IMR-90 (cell line): ENCODE measurements at regions not wholly inside any gene's neighbourhood (a gene's known extent, or its start where the extent isn't known, plus 50 kb on each side); places are given as distances from the start of the nearest gene placed in this dataset.
A peak's percentile ranks its signal among the peaks of the same experiment; 100 is the strongest.

Source experiments
- ATAC-seq: fragments of 200-7000 bp; cut with Tn5 transposase; 2 replicates; pipeline ENCODE4 v1.9.1; 2020; ENCODE audit warnings: low read depth, mild to moderate bottlenecking, moderate library complexity
- BruUV-seq: library from RNA; stranded (reverse); fragments of 400-500 nt; replicated peaks from 2 replicates; lab custom pipeline; 2021; lab: Mats Ljungman, UMichigan
- CTCF ChIA-PET: fragments of 300-600 bp; formaldehyde crosslinking; extraction: SDS; loops from one replicate; lab custom pipeline; 2021; ENCODE audit warnings: antibody characterized with exemption; lab: Yijun Ruan, JAX
- POLR2A ChIA-PET: fragments of 300-600 bp; sonication (Branson Sonifier 250); formaldehyde crosslinking; loops from one replicate; lab custom pipeline; 2022; ENCODE audit warnings: antibody characterized with exemption; ENCODE audit not compliant: unreplicated experiment; lab: Charles Lee
- DNase-seq: peaks from one replicate; pipeline ENCODE4 v3.0.0; 2013
- H2AFZ ChIP-seq: replicated peaks from 2 replicates; pipeline ENCODE3; 2013; ENCODE audit warnings: low read length, mild to moderate bottlenecking; ENCODE audit not compliant: poor library complexity
- H2AK5ac ChIP-seq: 2 replicates; pipeline ENCODE4 v1.6.1; 2013; ENCODE audit warnings: low read depth, low read length, inconsistent platforms
- H2AK9ac ChIP-seq: replicated peaks from 2 replicates; pipeline ENCODE3; 2013; ENCODE audit warnings: mild to moderate bottlenecking, low read depth, low read length, moderate library complexity; ENCODE audit not compliant: poor library complexity
- H2BK120ac ChIP-seq: 2 replicates; pipeline ENCODE4 v1.6.1; 2013; ENCODE audit warnings: low read depth, low read length, inconsistent platforms
- H2BK15ac ChIP-seq: 3 replicates; pipeline ENCODE4 v1.6.1; 2013; ENCODE audit warnings: low read depth, low read length, inconsistent platforms
- H2BK20ac ChIP-seq: 2 replicates; pipeline ENCODE4 v1.6.1; 2013; ENCODE audit warnings: low read depth, mild to moderate bottlenecking, inconsistent platforms, low read length, moderate library complexity
- H2BK5ac ChIP-seq: 2 replicates; pipeline ENCODE4 v1.6.1; 2013; ENCODE audit warnings: mild to moderate bottlenecking, low read depth, low read length, inconsistent platforms; ENCODE audit not compliant: poor library complexity, severe bottlenecking
- H3K14ac ChIP-seq: replicated peaks from 2 replicates; pipeline ENCODE4 v1.6.1; 2013; ENCODE audit warnings: low read depth, low read length, inconsistent platforms
- H3K18ac ChIP-seq: 2 replicates; pipeline ENCODE4 v1.6.1; 2013; ENCODE audit warnings: low read depth, low read length, control low read depth
- H3K23ac ChIP-seq: 2 replicates; pipeline ENCODE4 v1.6.1; 2013; ENCODE audit warnings: low read depth, low read length, inconsistent platforms
- H3K27ac ChIP-seq: 2 replicates; pipeline ENCODE4 v1.5.1; 2013; ENCODE audit warnings: mild to moderate bottlenecking, control low read depth, low read length; ENCODE audit not compliant: insufficient read depth
- H3K27me3 ChIP-seq: 2 replicates; pipeline ENCODE4 v1.6.1; 2013; ENCODE audit warnings: low read length; ENCODE audit not compliant: control insufficient read depth, insufficient read depth
- H3K36me3 ChIP-seq: 2 replicates; pipeline ENCODE4 v1.6.1; 2013; ENCODE audit warnings: low read length, mixed read lengths; ENCODE audit not compliant: control insufficient read depth, insufficient read depth
- H3K4ac ChIP-seq: 2 replicates; pipeline ENCODE4 v1.6.1; 2013; ENCODE audit warnings: low read depth, low read length, inconsistent platforms
- H3K4me1 ChIP-seq: 2 replicates; pipeline ENCODE4 v1.6.1; 2013; ENCODE audit warnings: low read length, mixed read lengths; ENCODE audit not compliant: control insufficient read depth, insufficient read depth
- H3K4me2 ChIP-seq: 2 replicates; pipeline ENCODE4 v1.6.1; 2013; ENCODE audit warnings: low read depth, mild to moderate bottlenecking, control low read depth, low read length, moderate library complexity
- H3K4me3 ChIP-seq: 2 replicates; pipeline ENCODE4 v1.5.1; 2013; ENCODE audit warnings: low read depth, mild to moderate bottlenecking, control low read depth, low read length, moderate library complexity; ENCODE audit not compliant: insufficient read depth
- H3K56ac ChIP-seq: 2 replicates; pipeline ENCODE4 v1.6.1; 2013; ENCODE audit warnings: low read length, inconsistent platforms; ENCODE audit not compliant: insufficient read depth; ENCODE audit errors: extremely low read depth
- H3K79me1 ChIP-seq, 2 experiments: 2 replicates each; pipeline ENCODE4 v1.6.1; 2013; ENCODE audit warnings: low read length in 2 of 2, inconsistent platforms in 1 of 2, low read depth in 1 of 2
- H3K9ac ChIP-seq: 2 replicates; pipeline ENCODE4 v1.6.1; 2013; ENCODE audit warnings: low read depth, low read length, control low read depth
- H3K9me1 ChIP-seq: 2 replicates; pipeline ENCODE4 v1.6.1; 2013; ENCODE audit warnings: low read length, inconsistent platforms; ENCODE audit not compliant: insufficient read depth
- H3K9me3 ChIP-seq: 2 replicates; pipeline ENCODE4 v1.6.1; 2013; ENCODE audit warnings: low read length; ENCODE audit not compliant: control insufficient read depth, insufficient read depth
- H4K20me1 ChIP-seq: 2 replicates; pipeline ENCODE4 v1.6.1; 2013; ENCODE audit warnings: low read length, inconsistent platforms; ENCODE audit not compliant: insufficient read depth
- H4K5ac ChIP-seq: 2 replicates; pipeline ENCODE4 v1.6.1; 2013; ENCODE audit warnings: mild to moderate bottlenecking, low read depth, low read length, control low read depth
- H4K8ac ChIP-seq, 2 experiments: 2 replicates each; pipeline ENCODE4 v1.6.1; 2013; ENCODE audit warnings: low read depth in 2 of 2, low read length in 2 of 2, control low read depth in 1 of 2, inconsistent platforms in 1 of 2
- H4K91ac ChIP-seq: 2 replicates; pipeline ENCODE4 v1.6.1; 2013; ENCODE audit warnings: low read depth, low read length, inconsistent platforms; ENCODE audit not compliant: insufficient read depth
- NFE2L2 ChIP-seq: fragments of 150-350 bp; IDR thresholded peaks from 2 replicates; pipeline ENCODE4 v1.6.1; 2016; ENCODE audit warnings: low read depth, mild to moderate bottlenecking, low read length
- POLR2A ChIP-seq: IDR thresholded peaks from 2 replicates; pipeline ENCODE4 v1.6.1; 2012; ENCODE audit warnings: mild to moderate bottlenecking, low read depth, low read length
- USF2 ChIP-seq: fragments of 150-350 bp; IDR thresholded peaks from 2 replicates; pipeline ENCODE4 v1.6.1; 2017; ENCODE audit warnings: mild to moderate bottlenecking, antibody characterized with exemption, low read length, low read depth
- WGBS, 2 experiments: methylation state at CpG; one replicate each; pipeline versions ENCODE4 v1.1.5 to v1.1.7; 2013; ENCODE audit warnings: missing lambda C conversion rate in 2 of 2; ENCODE audit not compliant: insufficient read length in 1 of 2; ENCODE audit errors: extremely low coverage in 2 of 2; 5-methylcytosine and 5-hydroxymethylcytosine counted together
- dilution Hi-C: fragments of 300-500 bp; cut with HindIII; formaldehyde crosslinking; loops from one replicate; pipeline ENCODE4 v1.14.3; 2018; ENCODE audit warnings: low sequenced_read_pairs; ENCODE audit not compliant: unreplicated experiment
- in situ Hi-C: fragments of 300-500 bp; cut with MboI; formaldehyde crosslinking; loops from 3 replicates; pipeline ENCODE4 v1.14.3; 2019; ENCODE audit warnings: low sequenced_read_pairs, inconsistent platforms, mixed read lengths
- intact Hi-C: fragments of 100-400 bp; cut with micrococcal nuclease; formaldehyde crosslinking; loops from 2 replicates; pipeline ENCODE4 v1.10.0; 2022

DNA sequence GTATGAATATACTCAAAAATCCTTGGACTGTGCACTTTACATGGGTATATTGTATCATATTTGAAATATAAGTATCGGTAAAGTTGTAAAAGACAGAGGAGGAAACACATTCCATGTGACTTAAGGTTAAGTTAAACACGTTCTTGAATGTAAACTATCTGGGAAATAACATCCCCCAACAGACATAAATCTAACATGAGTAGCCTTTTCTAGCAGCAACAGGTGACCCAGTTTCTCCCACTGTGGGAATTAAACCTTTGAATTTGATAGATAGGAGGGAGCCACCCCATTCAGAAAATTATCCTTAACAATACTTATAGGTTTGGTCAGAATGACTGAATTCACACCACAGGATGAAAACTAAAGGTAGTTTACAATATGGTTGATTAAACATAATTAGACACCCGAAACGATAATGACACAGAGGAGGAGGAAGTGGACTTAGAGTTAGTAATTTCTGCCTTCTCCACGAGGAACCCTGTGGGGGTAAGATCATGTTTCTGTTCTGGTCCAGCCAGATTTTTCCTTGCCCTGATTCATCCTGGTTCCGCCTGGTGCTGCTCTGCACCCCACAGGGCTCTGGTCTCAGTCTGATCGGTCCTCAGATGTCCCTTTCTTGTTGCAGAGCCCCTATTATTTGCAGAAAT lies 84.6 kb upstream of the DNAH5 start:
- peak overlapping the region; percentile 74 for H2BK120ac ChIP-seq
- intact Hi-C loops, result no loop called here
- H2BK5ac ChIP-seq, result peak overlapping the region; percentile 12
- POLR2A ChIA-PET, result no interaction called here
- BruUV-seq, result no TSS peak
- H2AK5ac ChIP-seq, result peak overlapping the region; percentile 62; the same call in 1 of the 2 replicates
- H4K8ac ChIP-seq, result peak overlapping the region; percentile 42 to 66; a peak in 2 of 4 replicates
- no peak for TF ChIP-seq USF2
- TF ChIP-seq POLR2A, result no peak
- TF ChIP-seq NFE2L2, result no peak
- H2AFZ ChIP-seq, result no peak overlapping the region
- H3K4me3 ChIP-seq, result no peak overlapping the region
- in situ Hi-C loops, result no loop called here
- H3K56ac ChIP-seq, result no peak overlapping the region
- WGBS, 2 experiments, result 83% methylated on average over 1 of the region's 7 CpGs; no CpG with 5 or more reads in 1 of the 2 experiments
- peaks cover 7 to 16% of the 10 kb centered on the region in 2 experiments; a peak in 3 of 4 replicates for H3K79me1 ChIP-seq
- no peaks in the 10 kb centered on the region for H3K36me3 ChIP-seq
- no peak overlapping the region for H2AK9ac ChIP-seq
- H3K4me1 ChIP-seq, result peaks cover 11% of the 10 kb centered on the region
- peaks cover 3% of the 10 kb centered on the region for H3K9me3 ChIP-seq
- peak overlapping the region; percentile 55 for H2BK20ac ChIP-seq
- no peaks in the 10 kb centered on the region for H4K20me1 ChIP-seq
- CTCF ChIA-PET, result no interaction called here
- H3K27me3 ChIP-seq, result no peaks in the 10 kb centered on the region
- H3K18ac ChIP-seq, result peak overlapping the region; percentile 46; the same call in 1 of the 2 replicates
- dilution Hi-C loops, result no loop called here
- no peak for DNase-seq
- peak overlapping the region; percentile 58 for H3K4ac ChIP-seq
- peak overlapping the region; percentile 92; the same call in 2 of the 3 replicates for H2BK15ac ChIP-seq
- 0 out of 2 replicates have a peak overlapping the region, but pooled peaks have one; percentile 5 for H3K14ac ChIP-seq
- H4K91ac ChIP-seq, result peak overlapping the region; percentile 56
- H3K27ac ChIP-seq, result no peak overlapping the region
- no peak overlapping the region for H3K9ac ChIP-seq
- peak overlapping the region; percentile 60; the same call in 1 of the 2 replicates for H3K23ac ChIP-seq
- no peak for ATAC-seq
- peak overlapping the region; percentile 83 for H4K5ac ChIP-seq
- no peak overlapping the region for H3K4me2 ChIP-seq
- peaks cover 8% of the 10 kb centered on the region for H3K9me1 ChIP-seq
